Activated T-helper 1 cell treated with anti-CD3 and anti-CD28 coated beads, Interleukin-2, amount 50 U/mL, for 16 hours (primary cell): ENCODE measurements at regions not wholly inside any gene's neighbourhood (a gene's known extent, or its start where the extent isn't known, plus 50 kb on each side); places are given as distances from the start of the nearest gene placed in this dataset.

Experiments
- DNase-seq, 2 donors: peaks; one replicate each; pipeline ENCODE4 v3.0.0-alpha.2; 2020; ENCODE audit warnings: low read depth in 1 of 2, low spot score in 1 of 2

DNA sequence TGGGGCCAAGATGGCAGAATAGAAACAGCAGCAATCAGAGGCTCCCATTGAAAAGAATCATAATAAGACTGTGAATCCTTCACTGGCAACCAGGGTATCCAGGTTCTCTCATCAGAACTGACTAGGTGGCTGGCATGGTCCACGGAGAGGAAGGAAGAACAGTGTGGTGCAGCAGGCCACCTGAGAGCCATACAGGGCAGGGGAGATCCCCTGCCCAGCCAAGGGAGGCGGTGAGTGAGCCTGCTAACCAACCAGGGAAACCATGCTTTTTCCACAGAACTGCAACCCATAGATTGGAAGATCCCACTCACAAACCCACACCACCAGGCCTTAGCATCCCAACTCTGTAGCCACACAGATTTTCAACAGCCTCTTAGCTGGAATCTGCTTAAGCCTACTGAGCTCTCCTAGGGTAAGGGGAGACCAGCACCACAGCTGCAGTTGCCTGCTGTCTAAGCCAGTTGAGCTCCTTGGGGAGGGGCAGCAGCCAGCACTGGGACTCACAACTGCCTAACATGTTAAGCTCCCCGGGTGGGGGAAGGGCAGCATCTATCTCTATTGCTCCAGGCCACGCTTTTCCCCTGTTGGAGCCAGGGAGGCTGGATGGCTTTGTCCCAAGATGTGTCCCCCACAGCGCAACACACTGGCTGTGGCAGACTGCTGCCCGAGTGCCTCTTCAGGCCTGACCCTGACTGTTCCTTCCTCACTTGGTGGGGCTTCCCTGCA, 342.6 kb upstream of the CCDC196 start:
- DNase-seq: no peak

DNA sequence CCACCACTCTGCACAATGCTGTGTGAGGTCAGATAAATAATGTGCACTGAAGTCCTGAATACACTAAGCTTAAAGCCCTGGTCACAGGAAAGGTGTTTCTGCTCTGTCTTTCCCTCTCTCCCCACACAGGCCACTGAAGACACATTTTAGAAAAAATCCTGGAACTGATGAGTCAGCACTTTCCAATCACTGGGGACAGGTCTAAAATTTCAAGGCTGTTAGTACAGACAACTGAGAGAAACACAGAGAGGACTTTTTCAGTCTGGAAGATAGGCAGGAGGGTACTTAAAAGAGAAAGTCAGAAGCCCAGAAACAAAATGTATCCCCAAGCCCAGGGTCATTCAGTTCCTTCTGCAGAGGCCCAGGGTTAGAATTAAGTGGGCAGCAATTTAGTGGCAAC, 333.9 kb upstream of the CCDC196 start:
- DNase-seq: no peak

DNA sequence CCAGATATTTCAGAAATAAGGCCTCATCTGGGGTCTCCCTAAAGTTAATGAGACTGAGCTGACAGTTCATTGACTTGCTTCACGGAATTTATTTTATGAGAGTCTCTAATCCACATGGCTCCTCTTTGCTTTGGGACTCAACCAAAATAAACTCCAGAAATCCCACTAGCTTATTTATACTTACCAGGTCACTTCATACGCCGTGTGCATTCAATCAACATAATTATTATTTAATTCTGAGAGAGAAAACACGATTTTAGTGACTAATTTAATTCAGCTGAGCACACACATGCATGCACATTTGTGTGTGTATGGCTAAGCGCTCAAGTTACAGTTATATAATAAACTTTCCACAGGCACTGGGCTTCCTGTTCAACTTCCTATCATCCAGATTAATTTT, 333.4 kb upstream of the CCDC196 start:
- no peak for DNase-seq

DNA sequence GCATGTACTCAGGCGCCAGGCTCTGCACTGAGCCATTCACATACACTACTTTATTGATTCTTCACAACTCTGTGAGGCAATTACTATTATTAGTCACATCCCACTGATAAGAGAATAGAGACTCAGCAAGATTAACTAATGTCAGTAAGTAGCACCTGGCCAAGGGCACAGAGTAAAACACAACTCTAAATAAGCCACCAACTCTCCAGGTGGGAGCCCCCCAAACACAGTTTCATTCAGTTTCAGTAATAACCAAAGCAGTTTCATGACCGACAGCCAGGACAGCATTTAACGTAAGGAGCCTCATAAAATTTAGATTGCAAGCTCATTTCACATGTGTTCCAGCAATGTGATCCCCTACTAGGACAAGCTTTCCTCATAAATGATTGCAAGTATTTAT, 323.1 kb upstream of the CCDC196 start:
- no peak for DNase-seq

DNA sequence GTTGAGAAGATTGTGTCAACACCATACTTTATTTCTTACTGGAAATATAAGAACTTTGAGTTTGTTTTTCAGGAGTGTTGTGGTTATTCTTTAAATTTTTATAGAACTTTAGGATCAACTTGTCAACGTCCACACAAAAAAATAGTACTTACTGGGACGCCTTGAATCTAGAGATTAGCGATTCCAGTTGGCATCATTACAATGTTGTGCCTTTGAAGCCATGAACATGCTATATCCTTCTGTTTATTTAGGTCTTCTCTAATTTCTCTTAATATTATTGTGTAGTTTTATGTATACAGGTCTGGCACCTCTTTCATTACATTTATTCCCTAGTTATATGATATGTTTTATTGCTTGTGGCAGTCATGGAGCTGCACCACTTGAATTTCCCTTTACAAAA, 320.8 kb upstream of the CCDC196 start:
- no peak for DNase-seq

DNA sequence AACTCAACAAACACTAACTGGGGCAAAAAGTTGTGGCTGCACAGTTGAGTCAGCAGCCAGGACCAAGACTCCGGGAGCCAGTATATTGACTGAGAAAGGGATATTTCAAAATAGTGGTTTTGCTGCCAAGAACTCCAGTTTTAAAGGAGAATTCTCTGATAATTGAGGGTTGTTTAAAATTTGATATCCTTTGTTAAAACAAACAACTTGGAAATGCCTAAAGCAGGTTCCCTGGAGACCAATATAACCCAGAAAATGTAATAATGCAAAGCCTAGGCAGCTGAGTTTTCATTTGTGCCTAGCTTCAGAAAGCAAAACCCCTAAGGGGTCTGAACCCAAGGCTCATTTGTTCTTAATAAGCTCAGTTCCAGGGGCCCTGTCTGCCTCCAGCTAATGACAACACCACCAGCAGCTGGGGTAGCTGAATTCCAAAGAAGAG, 311.7 kb upstream of the CCDC196 start:
- DNase-seq: no peak

DNA sequence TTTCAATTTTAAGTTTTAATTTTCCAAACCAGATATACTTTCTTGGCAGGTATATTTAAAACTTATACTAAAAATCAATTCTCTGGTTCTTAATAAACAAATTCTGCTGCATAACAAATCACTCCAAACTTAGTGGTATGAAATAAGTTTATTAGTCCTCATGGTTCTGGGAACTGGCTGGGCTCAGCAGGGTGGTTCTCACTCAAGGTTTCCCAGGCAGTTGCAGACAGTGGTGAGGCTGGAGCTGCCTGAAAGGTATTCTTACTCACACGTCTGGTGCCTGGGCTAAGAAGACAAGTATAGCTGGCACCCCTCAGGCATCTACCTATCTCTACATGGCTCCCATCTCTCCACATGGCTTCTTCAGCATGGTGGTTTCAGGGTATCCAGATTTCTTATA, 308.2 kb upstream of the CCDC196 start:
- DNase-seq: no peak

DNA sequence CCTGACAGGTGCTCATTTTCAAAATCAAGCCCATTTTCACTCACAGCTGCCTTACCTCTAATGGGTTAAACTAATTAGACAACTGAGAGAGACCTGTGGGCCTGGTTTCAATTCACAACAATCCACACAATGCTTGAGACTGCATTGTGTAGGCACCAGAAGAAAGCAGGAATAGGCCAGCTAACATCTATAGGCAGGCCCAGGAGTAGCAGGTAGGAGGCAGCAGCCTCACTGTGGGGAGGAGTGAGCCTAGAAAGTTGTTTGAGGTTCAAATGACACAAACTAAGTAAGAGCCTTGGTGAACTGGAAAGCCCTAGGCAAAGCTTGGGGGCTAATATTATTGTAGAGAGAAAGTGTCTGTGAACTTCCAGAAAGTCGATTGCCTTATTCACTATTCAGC, 289.5 kb upstream of the CCDC196 start:
- DNase-seq: no peak

DNA sequence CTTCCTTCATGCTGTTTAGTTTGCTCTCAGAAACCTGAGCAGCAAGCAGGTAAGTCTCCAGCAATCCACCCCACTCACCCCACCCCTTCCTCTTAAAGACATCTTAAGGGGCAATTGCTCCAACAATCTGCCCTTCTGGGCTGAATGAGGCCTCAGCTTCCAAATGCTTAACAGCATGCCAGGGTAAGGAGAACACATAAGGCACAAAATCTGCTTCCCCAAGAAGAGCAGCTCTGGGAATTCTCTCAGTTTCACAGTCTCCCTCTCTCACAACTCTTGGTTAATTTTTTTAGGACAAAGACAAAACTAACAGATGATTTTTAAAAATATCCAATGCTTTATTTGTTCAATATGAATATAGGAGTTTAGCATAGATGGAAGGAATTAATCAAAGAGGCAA, 288.9 kb upstream of the CCDC196 start:
- DNase-seq: no peak

DNA sequence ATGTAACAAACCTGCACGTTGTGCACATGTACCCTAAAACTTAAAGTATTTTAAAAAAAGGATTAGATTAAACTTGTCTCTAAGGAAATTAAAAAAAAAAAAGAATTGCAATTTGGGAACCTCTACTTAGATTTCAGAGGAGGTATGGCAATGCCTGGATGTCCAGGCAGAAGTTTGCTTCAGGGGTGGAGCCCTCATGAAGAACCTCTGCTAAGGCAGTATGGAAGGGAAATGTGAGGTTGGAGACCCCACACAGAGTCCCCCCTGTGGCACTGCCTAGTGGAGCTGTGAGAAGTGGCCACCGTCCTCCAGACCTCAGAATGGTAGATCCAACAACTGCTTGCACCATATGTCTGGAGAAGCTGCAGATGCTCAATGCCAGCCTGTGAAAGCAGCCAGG, 279.6 kb upstream of the CCDC196 start:
- DNase-seq: no peak

DNA sequence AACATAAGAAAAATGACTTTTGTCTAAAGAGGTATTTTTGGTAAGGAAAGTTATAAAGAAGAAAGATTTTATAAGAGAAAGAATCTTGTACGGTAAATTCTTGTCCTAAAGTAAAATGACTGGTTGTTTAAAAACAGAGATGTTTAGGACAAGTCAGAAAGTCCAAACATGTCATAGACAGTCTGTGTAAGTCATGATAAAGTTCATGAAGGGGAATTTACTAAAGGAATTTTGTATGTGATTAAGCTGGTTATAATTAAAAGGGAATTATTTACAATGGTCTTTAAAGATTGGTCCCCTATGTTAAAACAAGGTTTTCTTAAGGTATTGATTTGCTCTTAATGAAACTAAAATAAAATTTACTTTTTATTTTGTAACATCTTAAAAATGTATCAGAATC, 269.4 kb upstream of the CCDC196 start:
- no peak for DNase-seq

DNA sequence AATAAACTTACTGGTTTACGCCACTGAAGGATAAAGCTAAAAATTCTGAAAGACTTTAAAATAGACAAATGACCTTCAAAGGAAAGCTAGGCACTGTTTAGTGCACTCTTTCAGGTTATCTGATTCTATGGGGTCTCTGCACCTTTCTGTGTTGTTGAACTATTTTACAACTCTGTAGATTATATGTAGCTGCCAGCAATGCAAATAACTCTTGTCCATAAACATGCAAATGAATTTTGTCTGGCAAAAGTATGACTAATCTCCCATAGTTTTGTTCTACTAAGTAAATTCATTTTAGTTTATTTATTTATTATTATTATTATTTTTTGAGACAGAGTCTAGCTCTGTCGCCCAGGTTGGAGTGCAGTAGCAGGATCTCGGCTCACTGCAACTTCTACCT, 266.3 kb upstream of the CCDC196 start:
- DNase-seq: no peak

DNA sequence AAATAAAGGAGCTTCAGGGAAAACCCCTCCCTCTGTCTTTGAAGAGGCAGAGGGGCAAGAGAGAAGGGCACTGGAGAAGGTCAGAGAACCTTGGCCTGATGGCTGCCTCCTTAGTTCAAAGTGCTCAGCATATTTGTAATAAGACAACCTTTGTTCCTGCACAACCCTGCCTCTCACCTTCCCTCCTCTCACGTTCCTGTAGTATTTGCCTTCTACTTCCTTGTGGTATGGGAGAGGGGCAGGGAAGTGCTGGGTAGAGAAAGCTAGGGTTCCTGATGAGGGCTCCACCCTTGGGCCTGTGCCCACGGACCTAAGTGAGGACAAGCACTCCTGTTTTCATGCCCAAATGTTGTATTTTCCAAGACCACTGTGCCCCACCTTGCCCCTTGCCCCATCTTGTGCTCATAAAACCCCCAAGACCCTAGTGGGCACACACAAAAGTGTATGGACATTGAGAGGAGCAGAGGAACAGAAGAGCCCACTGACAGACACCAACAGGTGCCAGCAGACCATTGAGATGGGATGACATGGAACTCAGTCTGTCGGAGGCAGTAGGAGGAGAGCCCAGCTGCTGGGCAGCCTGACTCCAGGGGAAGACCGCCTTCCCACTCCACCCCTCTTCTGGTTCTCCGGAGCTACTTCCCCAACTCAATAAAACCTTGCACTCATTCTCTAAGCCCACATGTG, 261.5 kb upstream of the CCDC196 start:
- DNase-seq: no peak

DNA sequence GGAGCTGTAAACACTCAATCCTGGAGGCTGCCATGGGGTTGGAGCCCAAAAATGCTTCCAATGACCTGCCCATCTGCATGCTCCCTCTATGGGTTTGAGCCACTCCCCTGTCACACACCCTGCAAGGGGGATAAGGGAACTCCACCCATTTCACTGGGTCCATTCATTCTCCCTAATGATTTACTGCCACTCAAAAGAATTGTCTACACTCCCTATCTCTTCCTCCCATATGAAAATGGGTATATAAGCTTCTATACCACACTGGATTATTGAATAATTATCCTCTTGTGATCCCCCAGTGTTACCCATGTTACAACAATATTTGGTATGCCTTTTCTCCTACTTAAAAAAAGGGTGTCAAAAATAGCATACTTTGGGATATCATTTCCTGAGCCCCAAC, 260.8 kb upstream of the CCDC196 start:
- DNase-seq: no peak

DNA sequence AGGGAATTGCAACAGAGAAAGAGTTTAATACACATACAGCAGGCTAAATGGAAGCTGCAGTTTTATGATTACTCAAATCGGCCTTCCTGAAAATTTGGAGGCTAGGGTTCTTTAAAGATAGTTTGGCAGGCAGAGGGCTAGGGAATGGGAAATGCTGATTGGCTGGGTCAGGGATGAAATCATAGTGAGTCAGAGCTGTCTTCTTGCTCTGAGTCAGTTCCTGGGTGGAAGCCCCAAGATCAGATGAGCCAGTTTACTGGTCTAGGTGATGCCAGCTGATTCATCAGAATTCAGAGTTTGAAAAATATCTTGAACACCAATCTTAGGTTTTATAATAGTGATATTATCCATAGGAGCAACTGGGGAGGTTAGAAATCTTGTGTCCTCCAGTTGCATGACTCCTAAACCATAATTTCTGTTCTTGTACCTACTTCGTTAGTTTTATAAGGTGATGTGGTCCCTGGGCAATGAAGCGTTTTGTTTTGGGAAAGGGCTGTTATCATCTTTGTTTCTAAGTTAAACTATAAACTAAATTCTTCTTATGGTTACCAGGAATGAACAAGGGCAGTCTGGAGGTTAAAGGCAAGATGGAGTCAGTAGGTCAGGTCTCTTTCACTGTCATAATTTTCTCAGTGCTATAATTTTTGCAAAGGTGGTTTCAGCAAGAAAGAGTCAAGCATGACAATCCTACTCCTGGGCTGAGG, 257.8 kb upstream of the CCDC196 start:
- no peak for DNase-seq

DNA sequence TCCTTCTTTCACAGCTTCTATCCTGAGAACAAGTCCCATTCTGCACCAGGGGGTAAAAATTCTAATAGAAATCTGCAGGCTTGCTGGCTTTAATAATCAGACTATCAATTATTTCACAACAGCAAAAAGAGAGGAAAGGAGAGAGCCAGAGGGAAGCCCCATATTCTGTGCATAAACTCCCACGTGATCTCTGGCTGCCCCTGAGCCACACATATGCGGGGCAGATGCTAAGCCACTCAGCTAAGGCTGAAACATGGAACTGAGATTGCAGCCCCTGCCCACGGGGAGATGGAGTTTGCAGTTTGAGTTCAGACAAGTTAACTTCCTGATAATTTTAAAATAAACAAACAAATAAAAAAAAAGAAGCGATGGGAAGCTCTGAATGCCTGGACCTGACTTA, 254.4 kb upstream of the CCDC196 start:
- DNase-seq: no peak

DNA sequence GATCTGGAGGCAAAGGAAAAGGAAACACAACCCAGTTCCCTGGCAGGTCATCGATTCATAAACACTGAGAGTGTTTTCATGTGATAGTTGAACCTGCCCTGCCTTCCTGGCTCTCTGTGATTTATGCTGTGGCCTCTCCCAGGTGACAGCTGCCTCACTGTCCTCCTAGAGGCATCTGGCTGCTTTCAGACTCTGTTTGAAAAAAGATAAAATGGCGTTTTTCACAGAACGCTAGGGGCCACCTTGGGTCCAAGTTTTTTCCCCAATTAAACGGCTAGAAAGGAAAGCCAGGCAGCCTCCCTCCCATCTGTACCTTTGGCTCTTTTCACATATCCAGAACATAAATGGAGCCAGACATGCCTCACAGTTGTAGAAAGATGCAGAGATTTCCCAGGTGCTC, 252.6 kb upstream of the CCDC196 start:
- DNase-seq: no peak

DNA sequence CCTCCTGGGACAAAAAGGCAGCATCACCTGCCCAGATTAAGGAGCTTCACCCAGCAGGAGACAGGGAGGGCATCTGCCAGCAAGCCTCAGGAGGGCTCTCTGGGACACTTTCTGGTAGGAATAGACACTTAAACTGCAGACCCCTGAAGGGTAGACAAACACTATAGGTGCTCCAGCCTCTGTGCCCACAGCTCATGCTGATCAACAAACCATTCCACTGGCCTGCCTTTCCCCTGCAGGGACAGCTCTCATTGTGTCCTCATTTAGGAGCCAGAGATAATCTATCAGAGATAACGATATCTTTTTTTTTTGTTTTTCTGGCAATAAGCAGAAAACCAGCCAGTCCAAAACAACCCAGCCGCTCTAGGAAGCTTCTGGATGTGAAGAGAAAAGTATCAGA, 251.8 kb upstream of the CCDC196 start:
- DNase-seq: no peak

DNA sequence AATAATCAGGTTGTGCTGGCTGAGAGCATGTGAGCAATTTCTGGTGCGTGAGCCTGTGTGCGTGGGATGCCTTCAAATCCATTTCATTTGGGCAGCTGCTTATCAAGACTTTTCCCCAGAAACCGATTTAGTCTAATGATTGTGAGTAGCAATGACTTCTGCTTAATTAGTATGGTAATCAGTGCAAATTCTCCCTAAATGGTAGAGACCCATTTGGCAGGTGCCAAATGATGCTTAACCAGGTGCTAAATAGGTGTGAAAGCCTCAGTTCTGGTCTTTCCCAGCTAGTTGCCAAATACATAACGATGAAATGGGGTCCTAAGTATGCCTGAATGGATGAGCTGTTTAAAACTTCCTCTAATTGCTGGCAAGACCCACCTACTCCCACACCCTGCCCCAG, 248.4 kb upstream of the CCDC196 start:
- DNase-seq: no peak

DNA sequence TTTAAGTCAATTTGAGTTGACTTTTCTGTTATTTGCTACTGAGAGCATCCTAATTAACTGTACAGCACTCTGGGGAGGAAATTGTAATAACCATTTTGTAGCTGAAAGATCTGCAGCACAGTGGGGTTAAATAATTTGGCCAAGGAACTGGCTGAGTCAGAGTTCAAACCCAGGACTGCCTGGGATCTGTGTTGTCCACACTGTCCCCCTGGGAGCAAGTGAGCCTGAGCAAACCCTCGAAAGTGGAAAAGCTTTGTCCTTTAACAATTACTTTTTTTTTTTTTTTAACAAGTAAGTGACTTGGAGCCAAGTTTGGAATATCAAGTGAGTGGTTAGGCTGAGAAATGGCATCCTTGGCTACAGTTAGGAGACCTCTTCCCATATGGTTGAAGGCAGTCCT, 247.2 kb upstream of the CCDC196 start:
- no peak for DNase-seq

DNA sequence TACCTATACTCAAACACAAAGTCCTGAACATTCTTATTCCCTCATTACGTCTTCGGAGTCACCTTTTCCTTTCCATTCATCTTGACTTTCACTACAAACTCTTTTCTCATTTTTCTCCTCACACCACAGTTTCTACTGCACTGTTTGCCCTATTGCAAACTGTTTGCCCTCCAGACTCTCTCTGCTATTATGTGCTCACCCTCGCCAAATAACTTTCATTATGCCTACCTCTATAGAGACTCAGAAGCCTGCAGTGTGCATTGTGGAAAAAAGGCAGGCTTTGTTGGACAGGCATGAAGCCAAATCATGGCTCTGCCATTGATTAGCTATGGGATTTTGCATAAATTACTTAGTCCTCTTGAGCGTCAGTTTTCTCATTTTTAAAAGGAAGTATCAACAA, 246.6 kb upstream of the CCDC196 start:
- DNase-seq: no peak

DNA sequence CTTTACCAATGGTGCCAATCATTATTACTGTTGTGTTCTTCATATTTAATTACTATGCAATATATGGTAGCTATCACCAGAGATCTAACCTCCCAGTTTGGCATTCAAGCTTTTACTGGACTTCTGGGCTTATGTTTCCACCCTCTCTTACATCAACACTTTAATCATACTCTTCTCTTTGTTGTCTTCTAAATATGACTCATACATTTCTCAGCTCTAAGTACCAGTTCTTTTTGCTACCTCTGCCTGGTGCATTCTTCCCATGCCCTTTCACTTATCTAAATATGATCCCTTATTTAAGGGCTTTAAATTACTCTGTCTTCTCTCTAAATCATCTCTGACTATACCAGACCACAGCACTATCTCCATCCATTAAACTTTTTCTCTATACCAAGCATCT, 246.1 kb upstream of the CCDC196 start:
- DNase-seq: no peak
